Stimulated activated naive CD4-positive, alpha-beta T cell (primary cell): ENCODE measurements at regions not wholly inside any gene's neighbourhood (a gene's known extent, or its start where the extent isn't known, plus 50 kb on each side); places are given as distances from the start of the nearest gene placed in this dataset.
"Not testable (repeated sequence)": the region's sequence is repeated elsewhere in the genome, so short reads cannot be mapped to it uniquely, and the experiment has no call there.

ENCODE experiments used
- DNase-seq, 6 experiments: peaks; one replicate each; lab custom pipeline; 2025; lab: John Stamatoyannopoulos, UW

DNA sequence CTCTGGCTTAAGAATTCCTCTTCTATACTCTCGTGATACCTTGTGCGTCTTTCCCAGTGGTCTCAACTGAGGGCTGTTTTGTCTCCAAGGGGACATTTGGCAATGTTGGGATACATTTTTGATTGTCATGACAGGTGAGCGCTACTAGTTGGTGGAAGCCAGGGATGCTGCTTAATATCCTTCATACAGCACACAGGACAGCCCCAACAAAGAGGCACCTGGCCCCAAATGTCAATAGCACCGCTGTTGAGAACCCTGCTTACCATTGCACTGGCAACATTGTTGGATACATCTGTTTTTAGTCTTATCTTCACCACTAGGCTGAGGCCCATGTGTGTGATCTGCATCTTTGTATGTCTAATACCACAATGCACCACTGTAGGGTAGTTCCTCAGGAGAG lies 114.1 kb downstream of the C9orf152 start:
- no peak for DNase-seq

GRCh38 chr9:110095161-110095595 lies 112.8 kb downstream of the C9orf152 start:
- DNase-seq: no peak

GRCh38 chr9:110095776-110096175 lies 112.2 kb downstream of the C9orf152 start:
- no peak for DNase-seq

GRCh38 chr9:110096674-110097073 lies 111.3 kb downstream of the C9orf152 start:
- DNase-seq: not testable (repeated sequence)

DNA sequence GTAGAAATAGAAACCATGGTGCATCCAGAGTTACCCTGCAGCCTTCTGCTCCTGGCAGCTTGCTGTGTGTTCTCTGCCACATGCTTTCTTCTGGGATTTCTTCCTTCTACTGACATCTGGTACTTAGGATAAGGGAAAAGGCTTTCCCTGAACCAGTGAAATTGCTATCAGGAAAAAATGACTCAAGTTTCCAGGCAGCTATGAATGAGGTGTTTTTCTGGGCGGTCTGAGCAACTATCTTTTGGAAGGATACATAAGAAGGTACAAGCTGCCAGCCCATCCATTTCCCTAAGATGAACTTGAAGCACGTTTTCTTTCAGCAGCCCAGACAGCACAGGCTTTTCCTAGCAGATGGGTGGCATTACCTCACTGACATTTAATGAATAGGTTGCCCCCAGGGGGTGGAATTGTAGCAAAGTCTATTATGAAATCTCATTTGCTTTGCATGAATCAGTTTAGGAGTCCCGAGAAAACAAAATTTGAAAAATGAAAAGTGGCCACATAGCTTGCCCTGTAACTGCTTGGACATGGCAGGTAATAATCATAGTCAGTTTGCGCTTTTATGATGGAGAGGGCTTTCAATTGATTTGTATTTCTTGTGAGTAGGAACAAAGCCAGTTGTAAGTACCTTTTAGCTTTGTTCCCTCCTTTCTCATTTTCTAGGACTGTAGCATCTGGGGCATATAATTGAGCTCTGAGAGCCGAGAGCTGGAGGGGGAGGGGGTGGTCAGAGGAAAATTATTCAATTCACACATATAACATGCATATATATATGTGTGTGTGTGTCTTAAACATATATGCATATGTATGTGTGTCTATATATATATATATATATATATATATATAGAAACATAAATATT lies 108.5 kb downstream of the C9orf152 start:
- DNase-seq: no peak

- no peak for DNase-seq
These were observed 106.3 kb downstream of the C9orf152 start for GRCh38 chr9:110101531-110102161.

GRCh38 chr9:110103257-110103656 lies 104.7 kb downstream of the C9orf152 start:
- no peak for DNase-seq

- DNase-seq: no peak
These were observed 103.6 kb downstream of the C9orf152 start for GRCh38 chr9:110104261-110104809.

DNA sequence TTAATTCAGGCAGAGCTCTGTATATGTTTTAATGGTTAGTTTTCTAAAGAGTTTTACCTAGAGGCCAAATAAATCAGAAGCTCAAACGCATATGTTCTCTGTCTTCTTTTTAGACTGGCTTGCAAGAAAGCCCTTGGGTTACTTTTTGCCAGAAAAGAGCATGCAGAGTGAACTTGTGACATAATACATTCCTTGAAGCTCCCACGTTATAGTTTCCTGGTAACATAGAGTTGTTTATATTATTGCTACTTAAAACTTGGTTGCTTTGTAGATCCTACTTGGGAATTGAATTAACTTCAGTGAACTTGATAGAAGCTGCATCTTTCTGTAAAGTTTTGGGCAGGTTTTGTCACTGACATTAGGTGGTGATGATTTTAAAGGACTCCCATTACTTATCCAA lies 102.9 kb downstream of the C9orf152 start:
- no peak for DNase-seq

GRCh38 chr9:110106661-110107060 lies 101.3 kb downstream of the C9orf152 start:
- DNase-seq: no peak

- DNase-seq: no peak
These were observed 98.4 kb downstream of the C9orf152 start for GRCh38 chr9:110109333-110110092.

DNA sequence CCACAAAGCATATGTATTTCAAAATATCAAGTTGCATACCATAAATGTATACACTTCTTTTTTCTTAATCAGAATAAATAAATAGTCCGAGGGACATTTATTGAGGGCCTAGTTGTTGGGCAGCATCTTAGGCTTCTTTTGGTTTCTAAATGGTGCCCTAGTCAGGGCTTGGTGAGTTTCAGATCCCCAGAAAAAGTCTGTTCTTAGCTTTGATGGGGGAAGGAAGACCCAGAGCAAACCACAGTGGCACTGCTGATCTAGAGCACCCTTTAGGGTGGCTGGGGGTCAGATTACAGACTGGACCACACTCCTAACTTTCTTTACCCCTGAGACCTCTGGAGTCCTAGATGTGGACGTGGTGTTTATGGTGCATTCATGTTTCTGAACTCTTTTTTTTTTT lies 97.8 kb downstream of the C9orf152 start:
- DNase-seq: no peak

GRCh38 chr9:110111868-110112267 lies 96.1 kb downstream of the C9orf152 start:
- no peak for DNase-seq

- DNase-seq: no peak
These were observed 95.2 kb downstream of the C9orf152 start for GRCh38 chr9:110112792-110113191.

DNA sequence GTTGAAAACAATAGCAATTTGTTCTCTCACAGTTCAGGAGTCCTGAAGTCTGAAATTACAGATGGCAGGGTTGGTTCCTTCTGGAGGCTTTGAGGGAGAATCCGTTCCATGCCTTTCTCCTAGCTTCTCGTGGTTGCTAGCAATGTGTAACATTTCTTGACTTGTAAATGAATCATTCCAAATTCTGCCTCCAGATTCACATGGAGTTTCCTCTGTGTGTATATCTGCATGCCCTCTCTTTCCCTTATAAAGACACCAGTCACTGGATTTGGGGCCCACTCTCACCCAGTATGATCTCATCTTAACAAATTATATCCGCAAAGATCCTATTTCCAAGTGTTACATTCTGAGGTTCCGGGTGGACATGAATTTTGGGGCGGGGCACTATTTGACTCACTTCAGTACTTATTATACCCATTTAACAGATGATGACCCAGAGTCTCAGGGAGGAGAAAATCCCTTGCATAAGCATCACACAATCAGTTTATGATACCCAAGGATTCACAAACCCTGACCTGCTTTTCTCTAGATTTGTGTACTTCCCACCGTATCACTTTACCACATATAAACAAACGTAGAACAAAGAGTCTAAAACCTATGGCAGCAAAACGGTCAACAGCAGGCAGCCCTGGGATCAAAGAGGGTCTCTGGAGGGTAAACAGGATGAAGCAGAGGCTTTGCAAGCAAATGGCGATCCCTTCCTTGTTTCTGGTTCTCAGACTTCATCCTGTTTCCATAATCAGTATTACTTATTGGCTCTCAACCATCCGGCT lies 93.7 kb downstream of the C9orf152 start:
- DNase-seq: no peak

DNA sequence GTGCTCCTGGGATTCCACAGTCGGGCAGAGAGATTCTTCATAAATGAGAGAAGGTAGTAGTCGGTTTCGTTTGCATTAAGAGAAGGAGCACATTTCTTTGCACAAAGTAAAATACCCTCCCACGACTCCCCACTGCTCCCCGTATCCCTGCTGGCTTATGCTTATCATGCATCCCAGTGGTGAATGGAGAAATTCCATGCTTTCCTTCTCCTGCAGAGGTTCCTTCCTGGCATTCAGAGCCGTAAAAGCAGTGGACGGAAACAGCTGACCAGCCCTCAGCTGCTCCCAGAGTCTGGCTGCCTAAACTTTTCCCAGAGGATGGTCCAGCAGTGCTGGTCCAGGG lies 93.1 kb downstream of the C9orf152 start:
- DNase-seq: no peak

DNA sequence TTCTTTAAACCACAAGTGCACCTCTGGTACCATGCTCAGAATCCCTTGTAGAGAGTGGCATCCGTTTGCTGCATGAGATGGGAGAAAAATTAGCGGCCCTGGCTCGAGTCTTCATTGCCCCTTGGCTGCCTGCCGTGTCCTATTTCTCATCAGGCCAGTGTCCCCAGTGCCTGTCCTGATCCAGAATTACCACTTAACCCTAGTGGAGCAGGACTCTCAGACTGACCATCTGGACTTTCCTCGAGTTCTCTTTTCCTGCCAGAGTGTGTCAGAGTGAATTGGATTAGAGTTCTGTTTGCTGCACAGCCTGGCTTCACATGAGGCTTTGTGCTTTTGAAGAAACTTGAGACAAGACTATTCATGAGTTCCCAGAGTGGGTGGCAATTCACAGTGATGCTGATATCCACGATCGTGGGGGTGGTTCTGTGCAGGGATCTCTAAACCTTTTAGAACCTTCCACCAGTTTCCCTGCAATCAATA lies 92.6 kb downstream of the C9orf152 start:
- DNase-seq: no peak

GRCh38 chr9:110115826-110116542 lies 92.0 kb downstream of the C9orf152 start:
- no peak for DNase-seq

DNA sequence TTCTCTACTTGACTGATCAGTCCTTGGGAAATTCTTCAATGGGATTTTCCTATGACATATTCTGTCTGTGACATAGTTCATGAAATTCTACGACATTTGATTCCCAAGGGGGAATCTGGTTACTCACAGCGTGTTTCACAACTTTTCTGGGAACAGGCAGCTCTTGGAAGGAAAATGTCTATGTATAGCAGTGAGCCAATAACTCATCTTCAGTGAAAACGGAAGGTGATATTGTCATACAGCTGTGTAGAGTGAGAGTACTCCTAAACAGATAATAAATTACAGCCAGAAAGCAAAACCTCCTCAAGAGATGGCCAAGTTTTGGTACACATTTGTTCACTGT lies 91.4 kb downstream of the C9orf152 start:
- no peak for DNase-seq

- no peak for DNase-seq
These were observed 86.8 kb downstream of the C9orf152 start for GRCh38 chr9:110121170-110121569.
